ENCODE measurements at regions not wholly inside any gene's neighbourhood (a gene's known extent, or its start where the extent isn't known, plus 50 kb on each side); places are given as distances from the start of the nearest gene placed in this dataset.

DNA sequence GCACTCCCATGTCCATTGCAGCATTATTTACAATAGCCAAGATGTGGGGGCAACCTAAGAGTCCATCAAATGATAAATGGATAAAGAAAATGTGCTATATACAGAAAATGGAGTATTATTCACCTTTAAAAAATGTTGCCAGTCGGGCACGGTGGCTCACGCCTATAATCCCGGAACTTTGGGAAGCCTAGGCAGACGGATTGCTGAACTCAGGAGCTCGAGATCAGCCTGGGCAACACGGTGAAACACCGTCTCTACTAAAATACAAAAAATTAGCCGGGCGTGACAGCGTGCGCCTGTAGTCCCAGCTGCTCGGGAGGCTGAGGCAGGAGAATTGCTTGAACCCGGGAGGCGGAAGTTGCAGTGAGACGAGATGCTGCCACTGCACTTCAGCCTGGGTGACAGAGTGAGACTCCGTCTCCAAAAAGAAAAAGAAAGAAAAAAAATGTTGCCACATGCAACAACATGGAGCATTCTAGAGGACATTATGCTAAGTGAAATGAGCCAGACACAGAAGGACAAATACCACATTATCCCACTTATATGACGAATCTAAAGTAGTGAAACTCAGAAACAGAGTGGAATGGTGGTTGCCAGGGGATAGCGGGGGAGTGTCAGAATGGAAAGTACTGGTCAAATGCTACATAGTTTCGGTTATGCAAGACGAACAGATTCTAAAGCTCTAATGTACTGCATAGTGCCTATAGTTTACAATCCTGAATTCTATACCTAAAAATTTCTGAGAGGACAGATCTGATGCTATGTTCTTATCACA is 1385.6 kb upstream of the TMEFF2 start:
- no peak for DNase-seq (ENCODE audit: low read depth)
- no peak overlapping the region for H3K9ac ChIP-seq (ENCODE audit: low read length)
- H3K27me3 ChIP-seq (replicated peaks; ENCODE audit: control insufficient read depth, insufficient read depth, low read length) = no peaks in the 10 kb centered on the region
- no peaks in the 10 kb centered on the region for H3K36me3 ChIP-seq (ENCODE audit: control insufficient read depth, insufficient read depth, low read length, severe bottlenecking)
- H3K4me3 ChIP-seq (ENCODE audit: low read length) = no peak overlapping the region
- peaks cover 3% of the 10 kb centered on the region for H3K4me1 ChIP-seq (ENCODE audit: control insufficient read depth, insufficient read depth, low read length)
- H3K9me3 ChIP-seq (ENCODE audit: control insufficient read depth, low read length) = no peaks in the 10 kb centered on the region

GRCh38 chr2:193566886-193567285 is 1372.2 kb upstream of the TMEFF2 start:
- H3K27me3 ChIP-seq (replicated peaks; ENCODE audit: control insufficient read depth, insufficient read depth, low read length) = no peaks in the 10 kb centered on the region
- no peaks in the 10 kb centered on the region for H3K36me3 ChIP-seq (ENCODE audit: control insufficient read depth, insufficient read depth, low read length, severe bottlenecking)
- H3K4me1 ChIP-seq (ENCODE audit: control insufficient read depth, insufficient read depth, low read length) = no peaks in the 10 kb centered on the region
- no peak overlapping the region for H3K4me3 ChIP-seq (ENCODE audit: low read length)
- no peak for DNase-seq (ENCODE audit: low read depth)
- H3K9ac ChIP-seq (ENCODE audit: low read length) = no peak overlapping the region
- H3K9me3 ChIP-seq (ENCODE audit: control insufficient read depth, low read length) = no peaks in the 10 kb centered on the region

GRCh38 chr2:193566276-193566675 is 1371.5 kb upstream of the TMEFF2 start:
- Histone ChIP-seq H3K4me1 (ENCODE audit: control insufficient read depth, insufficient read depth, low read length) (no peaks in the 10 kb centered on the region), H3K4me3 (ENCODE audit: low read length) (no peak overlapping the region), H3K9ac (ENCODE audit: low read length) (no peak overlapping the region), H3K36me3 (ENCODE audit: control insufficient read depth, insufficient read depth, low read length, severe bottlenecking) (no peaks in the 10 kb centered on the region), H3K27me3 (replicated peaks; ENCODE audit: control insufficient read depth, insufficient read depth, low read length) (no peaks in the 10 kb centered on the region), H3K9me3 (ENCODE audit: control insufficient read depth, low read length) (no peaks in the 10 kb centered on the region)
- DNase-seq (ENCODE audit: low read depth) = peak; percentile 28

GRCh38 chr2:193562031-193562430 is 1367.3 kb upstream of the TMEFF2 start:
- Histone ChIP-seq H3K4me3 (ENCODE audit: low read length) (no peak overlapping the region), H3K9me3 (ENCODE audit: control insufficient read depth, low read length) (no peaks in the 10 kb centered on the region), H3K9ac (ENCODE audit: low read length) (no peak overlapping the region), H3K36me3 (ENCODE audit: control insufficient read depth, insufficient read depth, low read length, severe bottlenecking) (no peaks in the 10 kb centered on the region), H3K27me3 (replicated peaks; ENCODE audit: control insufficient read depth, insufficient read depth, low read length) (no peaks in the 10 kb centered on the region), H3K4me1 (ENCODE audit: control insufficient read depth, insufficient read depth, low read length) (no peaks in the 10 kb centered on the region)
- DNase-seq (ENCODE audit: low read depth) = no peak

- no peaks in the 10 kb centered on the region for H3K36me3 ChIP-seq (ENCODE audit: control insufficient read depth, insufficient read depth, low read length, severe bottlenecking)
- H3K9me3 ChIP-seq (ENCODE audit: control insufficient read depth, low read length) = no peaks in the 10 kb centered on the region
- H3K4me1 ChIP-seq (ENCODE audit: control insufficient read depth, insufficient read depth, low read length) = no peaks in the 10 kb centered on the region
- no peak for DNase-seq (ENCODE audit: low read depth)
- no peak overlapping the region for H3K4me3 ChIP-seq (ENCODE audit: low read length)
- no peaks in the 10 kb centered on the region for H3K27me3 ChIP-seq (replicated peaks; ENCODE audit: control insufficient read depth, insufficient read depth, low read length)
- no peak overlapping the region for H3K9ac ChIP-seq (ENCODE audit: low read length)
These were observed 1366.3 kb upstream of the TMEFF2 start for GRCh38 chr2:193561054-193561453.

DNA sequence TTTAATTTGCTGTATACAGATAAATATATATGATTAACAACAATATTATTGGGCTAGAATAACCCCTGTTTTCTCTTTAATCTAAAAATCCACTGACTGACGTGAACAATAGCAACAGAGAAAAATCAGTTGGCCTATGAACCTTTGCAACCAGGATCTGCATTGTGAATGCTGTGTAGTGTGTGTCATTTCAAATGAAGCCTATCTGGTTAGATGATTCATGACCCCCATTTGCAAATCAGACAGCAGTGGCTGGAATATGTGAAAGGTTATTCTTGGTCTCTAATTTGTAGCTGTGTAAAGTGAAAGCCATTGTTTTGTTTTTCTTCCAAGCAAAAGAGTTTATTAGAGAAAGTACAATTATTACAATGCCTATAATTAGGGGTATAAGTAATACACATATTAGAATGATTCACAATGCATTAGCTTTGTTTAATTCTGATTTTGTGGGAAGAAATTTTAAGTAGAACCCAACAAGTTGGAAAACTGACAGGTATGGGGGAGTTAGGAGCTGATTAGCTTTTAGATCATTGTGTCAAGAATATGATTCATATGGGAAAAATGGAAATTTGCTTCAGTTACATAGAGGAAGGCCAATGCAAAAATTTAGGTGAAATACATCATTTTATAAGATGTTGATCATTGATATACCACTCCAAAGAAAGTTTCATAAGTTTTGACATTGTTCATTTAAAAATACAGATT is 1362.2 kb upstream of the TMEFF2 start:
- H3K9me3 ChIP-seq (ENCODE audit: control insufficient read depth, low read length) = no peaks in the 10 kb centered on the region
- no peak overlapping the region for H3K4me3 ChIP-seq (ENCODE audit: low read length)
- no peaks in the 10 kb centered on the region for H3K36me3 ChIP-seq (ENCODE audit: control insufficient read depth, insufficient read depth, low read length, severe bottlenecking)
- H3K4me1 ChIP-seq (ENCODE audit: control insufficient read depth, insufficient read depth, low read length) = no peaks in the 10 kb centered on the region
- no peaks in the 10 kb centered on the region for H3K27me3 ChIP-seq (replicated peaks; ENCODE audit: control insufficient read depth, insufficient read depth, low read length)
- peak; percentile 9 for DNase-seq (ENCODE audit: low read depth)
- no peak overlapping the region for H3K9ac ChIP-seq (ENCODE audit: low read length)

GRCh38 chr2:193549661-193550060 is 1354.9 kb upstream of the TMEFF2 start:
- Histone ChIP-seq H3K9ac (ENCODE audit: low read length) (no peak overlapping the region), H3K4me3 (ENCODE audit: low read length) (no peak overlapping the region), H3K4me1 (ENCODE audit: control insufficient read depth, insufficient read depth, low read length) (no peaks in the 10 kb centered on the region), H3K9me3 (ENCODE audit: control insufficient read depth, low read length) (peaks cover 7% of the 10 kb centered on the region), H3K36me3 (ENCODE audit: control insufficient read depth, insufficient read depth, low read length, severe bottlenecking) (no peaks in the 10 kb centered on the region), H3K27me3 (replicated peaks; ENCODE audit: control insufficient read depth, insufficient read depth, low read length) (no peaks in the 10 kb centered on the region)
- DNase-seq (ENCODE audit: low read depth) = peak; percentile 25

DNA sequence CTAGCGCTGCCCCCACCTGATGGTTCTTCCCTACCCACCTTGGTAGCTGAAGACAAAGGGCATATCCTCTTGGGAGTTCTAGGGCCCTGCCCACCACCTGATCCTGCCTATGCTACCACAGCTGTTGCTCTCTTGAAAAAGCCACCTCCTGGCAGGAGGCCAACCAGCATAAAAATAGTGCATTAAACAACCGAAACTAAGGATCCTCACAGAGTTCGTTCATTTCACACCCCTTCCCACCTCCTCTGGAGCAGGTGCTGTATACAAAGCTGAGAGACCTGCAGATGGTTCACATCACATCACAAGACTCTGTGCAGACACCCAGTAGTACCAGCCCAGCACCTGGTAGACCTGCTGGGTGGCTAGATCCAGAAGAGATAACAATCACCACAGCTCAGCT is 1348.0 kb upstream of the TMEFF2 start:
- H3K4me1 ChIP-seq (ENCODE audit: control insufficient read depth, insufficient read depth, low read length) = no peaks in the 10 kb centered on the region
- no peak overlapping the region for H3K9ac ChIP-seq (ENCODE audit: low read length)
- no peak overlapping the region for H3K4me3 ChIP-seq (ENCODE audit: low read length)
- no peaks in the 10 kb centered on the region for H3K27me3 ChIP-seq (replicated peaks; ENCODE audit: control insufficient read depth, insufficient read depth, low read length)
- DNase-seq (ENCODE audit: low read depth) = no peak
- H3K9me3 ChIP-seq (ENCODE audit: control insufficient read depth, low read length) = no peaks in the 10 kb centered on the region
- H3K36me3 ChIP-seq (ENCODE audit: control insufficient read depth, insufficient read depth, low read length, severe bottlenecking) = no peaks in the 10 kb centered on the region

DNA sequence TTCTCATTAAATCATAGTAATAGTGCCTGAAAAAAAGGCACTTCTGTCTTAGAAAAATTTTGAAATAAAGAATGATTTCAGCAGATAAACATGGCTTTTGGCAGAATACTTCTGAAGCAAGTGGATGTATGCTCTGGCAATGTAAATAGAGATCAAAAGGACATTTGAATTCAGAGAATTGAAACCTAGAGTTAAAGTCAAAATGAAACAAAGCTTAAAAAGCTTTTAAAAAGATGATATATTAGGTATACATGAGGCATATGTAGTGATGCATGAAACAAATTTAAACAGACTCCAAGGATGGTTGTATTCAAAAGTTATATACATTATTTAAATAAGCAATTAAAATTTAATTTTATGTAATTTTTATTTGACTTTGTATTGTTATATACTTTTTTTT is 1344.5 kb upstream of the TMEFF2 start:
- Histone ChIP-seq H3K4me3 (ENCODE audit: low read length) (no peak overlapping the region), H3K9ac (ENCODE audit: low read length) (no peak overlapping the region), H3K4me1 (ENCODE audit: control insufficient read depth, insufficient read depth, low read length) (no peaks in the 10 kb centered on the region), H3K36me3 (ENCODE audit: control insufficient read depth, insufficient read depth, low read length, severe bottlenecking) (no peaks in the 10 kb centered on the region), H3K9me3 (ENCODE audit: control insufficient read depth, low read length) (no peaks in the 10 kb centered on the region), H3K27me3 (replicated peaks; ENCODE audit: control insufficient read depth, insufficient read depth, low read length) (no peaks in the 10 kb centered on the region)
- DNase-seq (ENCODE audit: low read depth) = no peak

GRCh38 chr2:193538061-193538460 is 1343.3 kb upstream of the TMEFF2 start:
- no peaks in the 10 kb centered on the region for H3K9me3 ChIP-seq (ENCODE audit: control insufficient read depth, low read length)

DNA sequence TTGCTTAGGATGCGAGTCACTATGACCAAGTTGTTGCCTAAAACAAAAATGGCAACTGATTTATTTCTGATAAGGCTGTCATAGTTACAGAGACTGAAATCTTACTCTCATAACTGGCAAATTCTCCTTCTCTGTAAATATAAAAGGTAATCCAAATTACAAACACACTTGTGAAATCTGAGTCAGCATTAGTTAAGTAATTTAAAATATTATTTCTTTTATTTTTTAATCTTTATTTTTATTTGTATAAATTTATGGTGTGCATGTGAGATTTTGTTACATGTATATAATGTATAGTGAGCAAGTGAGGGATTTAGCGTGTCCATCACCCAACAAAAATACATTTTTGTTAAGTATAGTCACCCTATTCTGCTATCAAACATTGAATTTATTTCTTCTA is 1342.8 kb upstream of the TMEFF2 start:
- Histone ChIP-seq H3K9ac (ENCODE audit: low read length) (no peak overlapping the region), H3K9me3 (ENCODE audit: control insufficient read depth, low read length) (no peaks in the 10 kb centered on the region), H3K36me3 (ENCODE audit: control insufficient read depth, insufficient read depth, low read length, severe bottlenecking) (no peaks in the 10 kb centered on the region), H3K4me1 (ENCODE audit: control insufficient read depth, insufficient read depth, low read length) (no peaks in the 10 kb centered on the region), H3K27me3 (replicated peaks; ENCODE audit: control insufficient read depth, insufficient read depth, low read length) (no peaks in the 10 kb centered on the region), H3K4me3 (ENCODE audit: low read length) (no peak overlapping the region)
- no peak for DNase-seq (ENCODE audit: low read depth)

More at GRCh38 chr2:193538061-193538460, 1343.3 kb upstream of the TMEFF2 start:
- no peaks in the 10 kb centered on the region for H3K36me3 ChIP-seq (ENCODE audit: control insufficient read depth, insufficient read depth, low read length, severe bottlenecking)
- DNase-seq (ENCODE audit: low read depth) = no peak
- no peaks in the 10 kb centered on the region for H3K4me1 ChIP-seq (ENCODE audit: control insufficient read depth, insufficient read depth, low read length)
- H3K9ac ChIP-seq (ENCODE audit: low read length) = no peak overlapping the region
- H3K27me3 ChIP-seq (replicated peaks; ENCODE audit: control insufficient read depth, insufficient read depth, low read length) = no peaks in the 10 kb centered on the region
- no peak overlapping the region for H3K4me3 ChIP-seq (ENCODE audit: low read length)
